ENCODE measurements at regions not wholly inside any gene's neighbourhood (a gene's known extent, or its start where the extent isn't known, plus 50 kb on each side); places are given as distances from the start of the nearest gene placed in this dataset.
"Not testable (repeated sequence)": the region's sequence is repeated elsewhere in the genome, so short reads cannot be mapped to it uniquely, and the experiment has no call there.

DNA sequence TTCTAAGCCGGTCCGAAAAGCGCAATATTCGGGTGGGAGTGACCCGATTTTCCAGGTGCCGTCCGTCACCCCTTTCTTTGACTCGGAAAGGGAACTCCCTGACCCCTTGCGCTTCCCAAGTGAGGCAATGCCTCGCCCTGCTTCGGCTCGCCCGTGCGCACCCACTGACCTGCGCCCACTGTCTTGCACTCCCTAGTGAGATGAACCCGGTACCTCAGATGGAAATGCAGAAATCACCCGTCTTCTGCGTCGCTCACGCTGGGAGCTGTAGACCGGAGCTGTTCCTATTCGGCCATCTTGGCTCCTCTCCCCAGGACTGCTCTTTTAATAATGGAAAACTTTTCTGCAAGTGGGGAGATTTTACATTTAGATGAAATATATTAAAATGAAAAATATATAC lies 297.5 kb downstream of the LNPK start:
- TF ChIP-seq POLR2A (IDR thresholded peaks at IDR 0.05), result not testable (repeated sequence)
- TF ChIP-seq, protein P1, sequence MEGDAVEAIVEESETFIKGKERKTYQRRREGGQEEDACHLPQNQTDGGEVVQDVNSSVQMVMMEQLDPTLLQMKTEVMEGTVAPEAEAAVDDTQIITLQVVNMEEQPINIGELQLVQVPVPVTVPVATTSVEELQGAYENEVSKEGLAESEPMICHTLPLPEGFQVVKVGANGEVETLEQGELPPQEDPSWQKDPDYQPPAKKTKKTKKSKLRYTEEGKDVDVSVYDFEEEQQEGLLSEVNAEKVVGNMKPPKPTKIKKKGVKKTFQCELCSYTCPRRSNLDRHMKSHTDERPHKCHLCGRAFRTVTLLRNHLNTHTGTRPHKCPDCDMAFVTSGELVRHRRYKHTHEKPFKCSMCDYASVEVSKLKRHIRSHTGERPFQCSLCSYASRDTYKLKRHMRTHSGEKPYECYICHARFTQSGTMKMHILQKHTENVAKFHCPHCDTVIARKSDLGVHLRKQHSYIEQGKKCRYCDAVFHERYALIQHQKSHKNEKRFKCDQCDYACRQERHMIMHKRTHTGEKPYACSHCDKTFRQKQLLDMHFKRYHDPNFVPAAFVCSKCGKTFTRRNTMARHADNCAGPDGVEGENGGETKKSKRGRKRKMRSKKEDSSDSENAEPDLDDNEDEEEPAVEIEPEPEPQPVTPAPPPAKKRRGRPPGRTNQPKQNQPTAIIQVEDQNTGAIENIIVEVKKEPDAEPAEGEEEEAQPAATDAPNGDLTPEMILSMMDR (IDR thresholded peaks at IDR 0.05), result not testable (repeated sequence)

Measured in testis (tissue), 2 donors.